Ascending aorta (tissue), 2 donors: ENCODE measurements at regions not wholly inside any gene's neighbourhood (a gene's known extent, or its start where the extent isn't known, plus 50 kb on each side); places are given as distances from the start of the nearest gene placed in this dataset.

Experiments
- DNase-seq, 2 donors: peaks; one replicate each; pipeline ENCODE4 v3.0.0-alpha.2; 2019; ENCODE audit warnings: low spot score in 2 of 2
- H3K27ac ChIP-seq, 2 donors: fragments of 200-600 bp; sonication (generic); one replicate each; pipeline ENCODE4 v1.5.1; 2016 to 2017; ENCODE audit warnings: mild to moderate bottlenecking in 1 of 2
- H3K27me3 ChIP-seq: fragments of 200-600 bp; sonication (generic); one replicate; pipeline ENCODE4 v1.5.1; 2017
- H3K36me3 ChIP-seq, 2 donors: fragments of 200-600 bp; sonication (generic); one replicate each; pipeline ENCODE4 v1.5.1; 2016
- H3K4me1 ChIP-seq, 2 donors: fragments of 200-600 bp; sonication (generic); one replicate each; pipeline ENCODE4 v1.5.1; 2016 to 2017; ENCODE audit warnings: mild to moderate bottlenecking in 1 of 2
- H3K4me3 ChIP-seq, 2 donors: fragments of 200-600 bp; sonication (generic); one replicate each; pipeline ENCODE4 v1.5.1; 2016 to 2017; ENCODE audit warnings: mild to moderate bottlenecking in 1 of 2
- H3K9me3 ChIP-seq, 2 donors: fragments of 200-600 bp; sonication (generic); one replicate each; pipeline ENCODE4 v1.5.1; 2016
- intact Hi-C: fragments of 100-400 bp; cut with DNase I; formaldehyde crosslinking; loops from one replicate; pipeline ENCODE4 v1.15.1; 2023
- TF ChIP-seq, protein P1 (sequence below), 3 experiments: fragments of 200-600 bp in 2 of 3; fragments of 450-650 bp in 1 of 3; sonication (generic) in 2 of 3; IDR thresholded peaks; one replicate each; pipeline ENCODE4 v1.5.1; 2016 to 2019; ENCODE audit warnings: antibody characterized with exemption in 3 of 3, mild to moderate bottlenecking in 1 of 3, moderate library complexity in 1 of 3

DNA sequence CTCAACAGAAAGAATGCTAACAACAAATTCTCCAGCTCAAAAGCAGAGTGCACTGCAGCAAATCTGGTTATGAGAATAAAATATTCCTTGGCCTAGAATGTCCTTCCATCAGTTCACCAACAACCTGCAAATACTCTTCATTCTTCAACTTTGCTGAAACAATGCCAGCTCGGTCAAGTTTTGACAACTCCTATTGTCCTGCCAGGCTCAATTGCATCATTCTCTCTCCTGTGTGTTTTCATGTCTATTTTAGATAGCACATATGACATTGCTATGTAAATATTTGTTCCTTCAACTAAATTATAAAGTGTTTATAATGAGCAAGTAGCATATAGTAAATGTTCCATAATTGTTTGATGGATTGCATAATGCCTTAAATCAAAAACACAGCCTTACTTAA, 463.8 kb downstream of the TLE1 start:
- no peak for DNase-seq
- intact Hi-C loops: no loop called here
- Histone ChIP-seq H3K4me1 (no peaks in the 10 kb centered on the region), H3K36me3 (no peaks in the 10 kb centered on the region), H3K4me3 (no peak overlapping the region), H3K27me3 (no peaks in the 10 kb centered on the region), H3K27ac (no peak overlapping the region), H3K9me3 (no peaks in the 10 kb centered on the region)
- TF ChIP-seq, protein P1, sequence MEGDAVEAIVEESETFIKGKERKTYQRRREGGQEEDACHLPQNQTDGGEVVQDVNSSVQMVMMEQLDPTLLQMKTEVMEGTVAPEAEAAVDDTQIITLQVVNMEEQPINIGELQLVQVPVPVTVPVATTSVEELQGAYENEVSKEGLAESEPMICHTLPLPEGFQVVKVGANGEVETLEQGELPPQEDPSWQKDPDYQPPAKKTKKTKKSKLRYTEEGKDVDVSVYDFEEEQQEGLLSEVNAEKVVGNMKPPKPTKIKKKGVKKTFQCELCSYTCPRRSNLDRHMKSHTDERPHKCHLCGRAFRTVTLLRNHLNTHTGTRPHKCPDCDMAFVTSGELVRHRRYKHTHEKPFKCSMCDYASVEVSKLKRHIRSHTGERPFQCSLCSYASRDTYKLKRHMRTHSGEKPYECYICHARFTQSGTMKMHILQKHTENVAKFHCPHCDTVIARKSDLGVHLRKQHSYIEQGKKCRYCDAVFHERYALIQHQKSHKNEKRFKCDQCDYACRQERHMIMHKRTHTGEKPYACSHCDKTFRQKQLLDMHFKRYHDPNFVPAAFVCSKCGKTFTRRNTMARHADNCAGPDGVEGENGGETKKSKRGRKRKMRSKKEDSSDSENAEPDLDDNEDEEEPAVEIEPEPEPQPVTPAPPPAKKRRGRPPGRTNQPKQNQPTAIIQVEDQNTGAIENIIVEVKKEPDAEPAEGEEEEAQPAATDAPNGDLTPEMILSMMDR (IDR thresholded peaks at IDR 0.05): no peak

DNA sequence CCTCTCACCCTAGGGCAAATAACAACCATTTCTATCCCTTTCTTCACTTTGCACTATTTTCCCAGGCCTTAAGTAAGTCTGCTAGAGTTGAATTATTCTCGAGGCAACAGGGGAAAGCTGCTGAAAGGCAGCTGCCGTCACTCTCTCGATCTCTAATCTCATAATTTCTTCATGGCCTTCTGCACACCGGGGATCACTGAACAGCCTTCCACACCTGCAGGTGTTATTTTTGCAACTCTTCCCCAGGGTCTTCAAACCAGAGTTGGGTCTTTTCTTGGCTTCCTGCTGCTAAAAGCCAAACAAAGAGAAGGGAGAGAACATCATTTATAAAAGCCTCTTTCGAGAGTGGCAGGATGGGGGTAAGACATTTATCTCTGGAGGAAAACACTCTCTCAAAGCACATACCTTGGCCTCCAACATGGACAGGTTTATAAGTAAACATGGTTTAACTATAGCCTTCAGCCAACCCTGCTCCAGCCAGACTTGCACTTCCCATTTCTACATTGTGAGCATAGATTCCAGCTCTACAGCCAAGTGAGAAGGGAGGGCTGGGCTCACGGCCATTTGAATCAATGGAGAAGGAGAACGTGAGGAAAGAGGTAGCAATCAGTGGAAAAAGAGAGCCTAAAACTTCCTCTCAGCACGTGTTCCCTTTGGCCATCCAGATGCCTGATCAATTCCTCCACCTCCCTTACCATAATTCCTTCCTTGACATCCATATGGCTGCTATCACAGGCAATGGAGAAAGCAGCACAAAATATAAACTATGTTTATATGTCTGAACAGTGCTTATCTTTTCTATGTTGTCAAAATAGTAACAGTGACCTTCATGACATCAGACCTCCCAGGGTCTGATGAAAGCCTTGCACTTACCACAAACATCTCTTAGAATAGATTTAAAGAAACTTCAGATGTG, 464.9 kb downstream of the TLE1 start:
- Histone ChIP-seq H3K9me3 (no peaks in the 10 kb centered on the region), H3K4me3 (no peak overlapping the region), H3K36me3 (no peaks in the 10 kb centered on the region), H3K27me3 (no peaks in the 10 kb centered on the region), H3K4me1 (no peaks in the 10 kb centered on the region), H3K27ac (no peak overlapping the region)
- DNase-seq: no peak
- intact Hi-C loops: no loop called here
- TF ChIP-seq, protein P1 (IDR thresholded peaks at IDR 0.05): no peak

DNA sequence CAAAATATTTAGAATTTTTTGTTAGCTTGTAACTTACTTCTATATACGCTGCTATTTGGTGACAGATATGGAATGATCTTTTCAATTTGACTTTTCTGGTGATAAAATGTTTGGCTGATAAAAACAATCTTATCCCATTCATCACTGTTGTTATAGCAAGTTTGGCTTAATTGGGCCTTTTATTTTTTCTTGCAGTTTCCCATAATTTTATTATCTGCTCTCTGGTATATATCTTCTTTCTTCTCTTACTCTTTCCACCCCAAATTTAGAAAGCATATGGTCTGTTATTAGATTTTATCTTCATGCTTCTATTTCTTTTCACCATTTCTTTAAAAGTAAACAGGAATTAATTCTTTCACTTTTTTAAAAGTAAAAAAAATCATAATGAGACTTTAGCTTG, 474.4 kb downstream of the TLE1 start:
- TF ChIP-seq, protein P1 (IDR thresholded peaks at IDR 0.05): no peak
- DNase-seq: no peak
- intact Hi-C loops: no loop called here
- H3K9me3 ChIP-seq: peaks cover 0 to 3% of the 10 kb centered on the region in 2 donors
- no peak overlapping the region for H3K27ac ChIP-seq
- H3K4me1 ChIP-seq: no peaks in the 10 kb centered on the region
- H3K36me3 ChIP-seq: no peaks in the 10 kb centered on the region
- no peaks in the 10 kb centered on the region for H3K27me3 ChIP-seq
- H3K4me3 ChIP-seq: no peak overlapping the region

DNA sequence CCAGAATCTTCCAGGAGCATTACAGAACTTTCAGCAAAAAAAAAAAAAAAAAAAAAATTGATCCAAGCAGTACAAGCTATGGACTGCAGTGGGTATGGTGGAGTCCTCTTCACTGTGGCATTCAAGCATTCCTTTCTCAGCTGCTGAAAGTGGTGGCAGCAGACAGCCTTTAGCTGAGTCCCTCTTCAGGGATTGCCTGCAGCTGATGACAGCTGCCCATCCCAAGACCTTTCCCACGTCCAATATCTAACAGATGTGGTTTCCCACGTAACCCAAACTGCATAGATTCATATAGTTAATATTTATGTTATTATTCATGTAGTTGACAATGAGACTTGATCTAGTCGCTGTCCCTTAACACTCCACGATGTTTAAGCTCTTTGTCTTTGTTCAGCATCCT, 475.9 kb downstream of the TLE1 start:
- H3K4me1 ChIP-seq: no peaks in the 10 kb centered on the region
- intact Hi-C loops: no loop called here
- H3K27ac ChIP-seq: no peak overlapping the region
- H3K36me3 ChIP-seq: no peaks in the 10 kb centered on the region
- H3K4me3 ChIP-seq: no peak overlapping the region
- no peak for DNase-seq
- H3K9me3 ChIP-seq: peaks cover 0 to 3% of the 10 kb centered on the region in 2 donors
- no peaks in the 10 kb centered on the region for H3K27me3 ChIP-seq
- TF ChIP-seq, protein P1 (IDR thresholded peaks at IDR 0.05): no peak

DNA sequence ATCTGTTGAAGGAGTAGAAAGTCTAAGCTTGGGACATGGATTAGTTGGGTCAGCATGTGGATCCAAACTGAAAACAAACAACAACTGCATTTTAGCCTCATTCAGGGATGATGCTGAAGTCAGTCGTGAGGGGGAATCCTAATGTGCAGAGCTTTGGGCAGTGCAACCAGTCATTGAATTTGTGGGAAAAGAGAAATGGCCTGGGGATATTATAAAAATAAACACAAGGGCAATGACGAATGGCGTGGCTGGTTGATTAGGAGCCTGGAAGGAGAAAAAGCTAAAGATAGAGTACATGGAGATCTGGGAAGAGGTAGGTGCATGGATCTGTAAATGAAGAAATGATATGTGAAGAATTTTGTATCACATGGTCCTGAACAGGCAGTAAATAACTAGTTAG, 477.6 kb downstream of the TLE1 start:
- Histone ChIP-seq H3K36me3 (no peaks in the 10 kb centered on the region), H3K4me1 (no peaks in the 10 kb centered on the region), H3K27ac (no peak overlapping the region), H3K4me3 (no peak overlapping the region), H3K9me3 (no peaks in the 10 kb centered on the region), H3K27me3 (no peaks in the 10 kb centered on the region)
- no peak for DNase-seq
- TF ChIP-seq, protein P1 (IDR thresholded peaks at IDR 0.05): no peak
- intact Hi-C loops: no loop called here
